Left lung (tissue), 4 donors: ENCODE measurements at regions not wholly inside any gene's neighbourhood (a gene's known extent, or its start where the extent isn't known, plus 50 kb on each side); places are given as distances from the start of the nearest gene placed in this dataset.

Experiments
- ATAC-seq: fragments of 200-7000 bp; cut with Tn5 transposase; one replicate; pipeline ENCODE4 v1.9.1; 2020; ENCODE audit warnings: moderate library complexity
- DNase-seq, 4 donors: peaks; one replicate each; pipeline ENCODE4 v3.0.0-alpha.2; 2013 to 2020
- H3K27ac ChIP-seq, 2 donors: fragments of 200-600 bp; sonication (generic) in 1 of 2; one replicate each; pipeline versions ENCODE4 v1.5.0 to v1.8.0; 2020 to 2021
- H3K27me3 ChIP-seq, 2 donors: fragments of 200-600 bp; sonication (generic) in 1 of 2; one replicate each; pipeline versions ENCODE4 v1.5.0 to v1.8.0; 2020 to 2021
- H3K36me3 ChIP-seq, 2 donors: fragments of 200-600 bp; sonication (generic) in 1 of 2; one replicate each; pipeline versions ENCODE4 v1.5.0 to v1.8.0; 2020 to 2021
- H3K4me1 ChIP-seq, 2 donors: fragments of 200-600 bp; one replicate each; pipeline ENCODE4 v1.8.0; 2021
- H3K4me3 ChIP-seq, 2 donors: fragments of 200-600 bp; sonication (generic) in 1 of 2; one replicate each; pipeline versions ENCODE4 v1.5.0 to v1.8.0; 2020 to 2021; ENCODE audit warnings: mild to moderate bottlenecking in 1 of 2
- H3K9me3 ChIP-seq, 2 donors: fragments of 200-600 bp; sonication (generic) in 1 of 2; one replicate each; pipeline versions ENCODE4 v1.5.0 to v1.8.0; 2020 to 2021
- intact Hi-C, 2 donors: fragments of 100-400 bp; cut with DNase I; formaldehyde crosslinking; loops; one replicate each; pipeline versions ENCODE4 v1.11.2 to v1.14.2; 2022
- TF ChIP-seq, protein P1 (sequence below), 2 donors: fragments of 200-600 bp; sonication (generic) in 1 of 2; IDR thresholded peaks; one replicate each; pipeline versions ENCODE4 v1.5.0 to v1.8.0; 2021; ENCODE audit warnings: antibody characterized with exemption in 2 of 2
- donor health status: DM: no; HTN: yes; CAD: no.
- donor health status: DM: no; HTN: no; CAD: no.

DNA sequence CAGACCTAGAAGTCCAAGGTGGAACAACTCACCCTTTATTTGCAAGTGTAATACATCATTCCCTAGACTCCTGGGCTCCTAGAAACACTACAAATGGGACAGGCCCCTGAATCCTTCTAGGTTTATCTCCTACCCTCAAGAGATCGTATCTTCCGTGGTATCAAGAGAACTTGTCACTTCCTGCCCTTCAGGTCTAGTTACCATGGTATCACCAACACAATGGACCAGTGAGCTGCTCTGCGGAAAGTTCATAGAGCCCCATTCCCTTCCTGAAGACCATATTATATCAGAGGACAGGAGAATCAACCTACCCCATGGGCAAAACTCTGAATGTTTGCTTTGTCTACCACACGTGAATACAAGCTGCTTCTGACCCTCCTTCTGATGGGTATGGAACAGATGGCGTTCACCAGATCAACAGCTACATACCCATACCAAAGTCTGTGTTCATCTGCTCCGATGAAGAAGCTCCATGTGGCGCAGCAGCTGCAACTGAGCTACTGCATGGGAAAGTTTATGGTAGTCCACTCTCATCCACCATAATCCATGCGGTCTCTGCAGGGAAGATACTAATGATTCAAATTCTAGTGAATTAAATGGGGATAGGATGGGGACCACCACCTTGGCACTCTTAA lies 84.6 kb upstream of the KLF13 start:
- no peak overlapping the region for H3K27ac ChIP-seq
- H3K4me1 ChIP-seq, result peaks cover 1 to 15% of the 10 kb centered on the region in 2 donors
- H3K36me3 ChIP-seq, result no peaks in the 10 kb centered on the region
- TF ChIP-seq, protein P1, sequence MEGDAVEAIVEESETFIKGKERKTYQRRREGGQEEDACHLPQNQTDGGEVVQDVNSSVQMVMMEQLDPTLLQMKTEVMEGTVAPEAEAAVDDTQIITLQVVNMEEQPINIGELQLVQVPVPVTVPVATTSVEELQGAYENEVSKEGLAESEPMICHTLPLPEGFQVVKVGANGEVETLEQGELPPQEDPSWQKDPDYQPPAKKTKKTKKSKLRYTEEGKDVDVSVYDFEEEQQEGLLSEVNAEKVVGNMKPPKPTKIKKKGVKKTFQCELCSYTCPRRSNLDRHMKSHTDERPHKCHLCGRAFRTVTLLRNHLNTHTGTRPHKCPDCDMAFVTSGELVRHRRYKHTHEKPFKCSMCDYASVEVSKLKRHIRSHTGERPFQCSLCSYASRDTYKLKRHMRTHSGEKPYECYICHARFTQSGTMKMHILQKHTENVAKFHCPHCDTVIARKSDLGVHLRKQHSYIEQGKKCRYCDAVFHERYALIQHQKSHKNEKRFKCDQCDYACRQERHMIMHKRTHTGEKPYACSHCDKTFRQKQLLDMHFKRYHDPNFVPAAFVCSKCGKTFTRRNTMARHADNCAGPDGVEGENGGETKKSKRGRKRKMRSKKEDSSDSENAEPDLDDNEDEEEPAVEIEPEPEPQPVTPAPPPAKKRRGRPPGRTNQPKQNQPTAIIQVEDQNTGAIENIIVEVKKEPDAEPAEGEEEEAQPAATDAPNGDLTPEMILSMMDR (IDR thresholded peaks at IDR 0.05), result no peak
- H3K9me3 ChIP-seq, result no peaks in the 10 kb centered on the region
- no peak for ATAC-seq
- intact Hi-C loops, result no loop called here
- no peaks in the 10 kb centered on the region for H3K27me3 ChIP-seq
- DNase-seq, result peak in 1 of 4 donors; percentile 4
- H3K4me3 ChIP-seq, result no peak overlapping the region

- Histone ChIP-seq H3K4me3 (no peak overlapping the region), H3K27ac (no peak overlapping the region), H3K27me3 (no peaks in the 10 kb centered on the region), H3K4me1 (peaks cover 0 to 6% of the 10 kb centered on the region in 2 donors), H3K9me3 (no peaks in the 10 kb centered on the region), H3K36me3 (no peaks in the 10 kb centered on the region)
- intact Hi-C loops, result no loop called here
- DNase-seq (no peak), ATAC-seq (no peak)
- TF ChIP-seq, protein P1 (IDR thresholded peaks at IDR 0.05), result no peak
These were observed 82.7 kb upstream of the KLF13 start for GRCh38 chr15:31243895-31244294.

- H3K27ac ChIP-seq, result no peak overlapping the region
- TF ChIP-seq, protein P1 (IDR thresholded peaks at IDR 0.05), result no peak
- intact Hi-C loops, result no loop called here
These were observed 81.4 kb upstream of the KLF13 start for GRCh38 chr15:31245135-31245689.

DNA sequence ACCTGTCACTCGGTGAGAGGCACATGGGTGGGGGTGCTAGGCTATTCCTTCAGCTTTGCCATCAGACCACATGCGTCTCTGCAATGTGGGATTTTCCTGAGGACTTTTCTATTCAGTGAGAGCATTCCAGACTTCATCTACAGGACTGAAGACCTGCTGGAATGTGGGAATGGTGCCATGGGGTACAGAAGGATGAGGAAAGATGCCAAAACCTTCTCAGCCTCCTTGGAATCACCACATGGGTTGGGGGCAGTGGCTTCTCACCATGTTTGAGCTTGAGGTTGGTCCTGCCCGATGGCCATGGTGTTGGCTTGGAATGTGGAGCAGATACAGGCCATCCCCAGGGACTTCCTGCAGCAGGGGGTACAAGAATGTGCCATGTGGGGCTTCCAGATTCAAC lies 80.9 kb upstream of the KLF13 start:
- ATAC-seq (no peak), DNase-seq (peak in 1 of 4 donors; percentile 6)
- TF ChIP-seq, protein P1 (IDR thresholded peaks at IDR 0.05), result no peak
- Histone ChIP-seq H3K9me3 (no peaks in the 10 kb centered on the region), H3K36me3 (no peaks in the 10 kb centered on the region), H3K4me3 (no peak overlapping the region), H3K27me3 (no peaks in the 10 kb centered on the region), H3K27ac (no peak overlapping the region), H3K4me1 (no peaks in the 10 kb centered on the region)
- intact Hi-C loops, result no loop called here

More at GRCh38 chr15:31245135-31245689, 81.4 kb upstream of the KLF13 start:
- no peak overlapping the region for H3K4me3 ChIP-seq
- H3K36me3 ChIP-seq, result no peaks in the 10 kb centered on the region
- ATAC-seq (no peak), DNase-seq (peak in 1 of 4 donors; percentile 4)
- H3K4me1 ChIP-seq, result no peaks in the 10 kb centered on the region
- no peaks in the 10 kb centered on the region for H3K9me3 ChIP-seq
- no peaks in the 10 kb centered on the region for H3K27me3 ChIP-seq

DNA sequence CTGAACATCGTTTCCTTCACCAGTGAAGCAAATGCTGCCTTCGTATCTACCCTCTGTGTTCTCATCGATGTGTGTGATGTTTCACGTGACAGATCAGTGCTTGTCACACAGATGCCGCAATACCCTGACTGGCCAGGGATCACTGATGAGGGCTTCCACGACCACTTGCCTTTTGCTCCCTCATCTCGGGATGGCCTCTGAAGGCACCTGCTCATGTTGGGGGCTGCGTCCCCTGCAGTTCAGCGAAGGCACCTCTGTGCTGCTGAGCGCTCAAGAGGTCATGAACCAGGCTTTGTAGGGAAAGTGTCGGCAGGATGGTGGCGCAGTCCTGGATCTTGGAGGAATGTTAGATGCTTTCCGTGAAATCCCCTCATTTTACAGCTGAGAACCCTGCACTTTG lies 79.2 kb upstream of the KLF13 start:
- Histone ChIP-seq H3K36me3 (no peaks in the 10 kb centered on the region), H3K9me3 (no peaks in the 10 kb centered on the region), H3K4me1 (no peaks in the 10 kb centered on the region), H3K27me3 (no peaks in the 10 kb centered on the region), H3K27ac (no peak overlapping the region), H3K4me3 (no peak overlapping the region)
- no peak for ATAC-seq
- TF ChIP-seq, protein P1 (IDR thresholded peaks at IDR 0.05), result no peak
- DNase-seq, result peak in 1 of 4 donors; percentile 12
- intact Hi-C loops, result no loop called here
